COR-L47 (cell line): ENCODE measurements at regions not wholly inside any gene's neighbourhood (a gene's known extent, or its start where the extent isn't known, plus 50 kb on each side); places are given as distances from the start of the nearest gene placed in this dataset.
"Not testable (repeated sequence)": the region's sequence is repeated elsewhere in the genome, so short reads cannot be mapped to it uniquely, and the experiment has no call there.

Experiments
- DNase-seq: peaks from one replicate; lab custom pipeline; 2025; lab: John Stamatoyannopoulos, UW

DNA sequence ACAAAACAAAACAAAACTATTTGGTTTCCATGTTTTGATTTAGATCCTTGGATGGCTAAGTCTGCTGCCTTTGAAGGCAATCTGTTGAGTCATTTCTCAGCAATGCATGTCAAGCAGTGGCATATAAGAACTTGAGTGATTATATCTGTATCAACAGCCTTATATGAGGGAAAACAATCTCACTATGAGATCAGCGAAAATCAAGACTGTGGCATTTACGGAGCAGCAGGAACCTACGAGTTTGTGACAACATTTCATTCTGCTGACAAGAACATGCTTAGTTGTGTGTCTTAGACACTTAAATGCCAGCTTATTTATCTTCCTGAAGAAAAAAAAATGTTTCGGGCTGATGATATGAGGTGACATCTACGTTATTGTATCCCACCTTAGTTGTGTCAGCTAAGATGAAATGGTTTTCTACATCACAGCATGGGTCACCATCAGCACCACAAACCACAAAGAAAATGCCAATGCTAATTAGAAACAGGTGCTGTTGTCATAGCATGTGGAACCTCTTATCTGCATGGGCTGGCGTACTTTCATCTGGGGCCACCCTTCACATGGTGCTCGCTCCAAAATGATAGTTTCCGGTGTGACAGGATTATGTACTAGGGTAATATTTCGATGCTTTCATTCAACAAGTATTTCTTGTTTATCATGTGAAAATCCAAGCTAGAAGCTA, 1085.5 kb downstream of the SORCS1 start:
- DNase-seq = no peak

GRCh38 chr10:106076496-106076895, 1088.0 kb downstream of the SORCS1 start:
- no peak for DNase-seq

- no peak for DNase-seq
Measured at GRCh38 chr10:106053061-106053460, 1111.4 kb downstream of the SORCS1 start.

DNA sequence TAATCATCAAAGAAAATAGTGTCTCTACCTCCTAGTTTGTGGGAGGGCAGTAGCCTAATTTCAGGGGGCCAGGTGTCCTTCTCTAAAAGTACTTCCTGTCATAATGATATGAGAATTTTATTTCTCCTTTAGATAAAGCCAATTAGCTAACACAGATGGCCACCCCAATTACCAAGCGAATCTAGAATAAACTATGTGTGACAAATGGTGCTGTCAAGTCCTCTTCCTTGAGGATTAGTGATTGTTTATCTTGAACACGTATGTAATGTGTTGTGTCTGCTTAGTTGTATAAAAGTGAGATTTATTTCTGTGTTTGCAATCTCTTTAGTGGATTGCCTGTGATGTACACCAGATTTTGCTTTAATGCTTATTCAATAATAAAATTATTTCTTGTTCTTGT, 1120.0 kb downstream of the SORCS1 start:
- DNase-seq = no peak

DNA sequence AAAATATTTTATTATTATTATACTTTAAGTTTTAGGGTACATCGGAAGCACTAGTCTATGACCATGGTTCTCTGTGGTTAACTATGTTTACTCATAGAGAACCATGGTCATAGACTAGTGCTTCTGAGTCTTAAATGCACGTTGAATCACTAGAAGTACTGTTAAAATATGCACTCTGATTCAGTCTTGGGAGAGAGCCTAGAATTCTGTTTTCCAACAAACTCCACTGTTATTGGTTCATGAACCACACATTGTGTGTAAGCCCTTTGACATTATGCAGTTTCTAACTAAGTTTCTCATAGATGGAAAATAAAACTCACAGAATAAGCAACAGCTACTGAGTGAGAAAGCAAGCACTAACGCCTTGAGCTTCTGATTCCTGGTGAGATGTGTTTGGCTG, 1120.6 kb downstream of the SORCS1 start:
- no peak for DNase-seq

DNA sequence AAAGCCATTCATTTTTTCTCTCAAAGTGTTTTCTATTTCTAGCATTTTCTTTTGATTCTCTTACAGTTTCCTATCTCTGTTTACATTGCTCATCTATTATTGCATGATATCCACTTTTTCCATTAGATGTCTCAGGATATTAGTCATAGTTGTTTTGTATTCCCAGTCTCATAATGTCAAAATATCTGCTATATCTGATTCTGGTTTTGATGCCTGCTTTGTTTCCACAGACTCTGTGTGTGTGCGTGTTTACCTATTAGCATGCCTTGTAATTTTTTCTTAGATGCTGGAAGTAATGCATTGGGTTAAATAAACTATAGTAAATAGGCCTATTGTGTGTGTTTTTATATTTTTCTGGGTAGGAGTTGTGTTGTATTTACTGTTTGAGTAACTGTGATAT, 1126.3 kb downstream of the SORCS1 start:
- no peak for DNase-seq

DNA sequence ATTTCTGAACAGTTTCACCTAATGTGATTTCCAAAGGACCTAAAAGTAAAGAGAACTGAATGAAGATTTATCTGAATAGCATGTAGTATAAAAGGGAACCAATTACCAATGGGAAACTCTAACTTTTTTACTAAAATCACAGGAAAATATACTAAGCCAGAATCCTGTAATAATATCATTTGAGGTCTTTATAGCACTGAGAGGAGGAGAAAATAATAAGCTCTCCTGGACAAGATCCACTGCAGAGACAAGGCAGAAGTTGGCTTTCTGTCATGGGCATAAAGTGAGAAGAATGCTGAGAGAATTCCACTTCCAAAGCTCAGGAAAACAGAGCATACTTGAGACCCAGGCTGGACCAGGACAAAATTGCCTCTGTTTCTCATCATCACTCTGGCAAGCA, 1131.4 kb downstream of the SORCS1 start:
- DNase-seq = no peak

GRCh38 chr10:106032450-106033002, 1132.0 kb downstream of the SORCS1 start:
- no peak for DNase-seq

- no peak for DNase-seq
Measured at GRCh38 chr10:106027240-106027639, 1137.3 kb downstream of the SORCS1 start.

- no peak for DNase-seq
Measured at GRCh38 chr10:106025208-106025811, 1139.2 kb downstream of the SORCS1 start.

- no peak for DNase-seq
Measured at GRCh38 chr10:106023329-106023728, 1141.2 kb downstream of the SORCS1 start.

DNA sequence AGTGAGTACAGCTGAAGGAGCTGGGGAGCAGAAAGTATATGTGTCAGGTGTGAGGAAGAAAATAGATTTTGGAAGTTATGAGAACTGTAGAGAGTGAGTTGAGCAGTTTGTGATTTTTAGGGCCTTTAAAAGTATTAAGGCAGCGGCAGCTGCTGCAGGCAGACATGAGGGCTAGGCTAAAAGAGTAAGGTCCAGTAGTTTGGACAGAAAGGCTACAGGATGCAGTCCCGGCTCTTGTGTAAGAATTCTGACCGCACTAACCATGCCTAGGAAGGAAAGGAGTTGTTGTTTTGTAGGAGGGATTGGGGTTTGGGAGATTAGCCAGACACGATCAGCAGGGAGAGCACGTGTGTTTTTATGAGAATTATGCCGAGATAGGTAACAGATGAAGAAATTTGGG, 1144.9 kb downstream of the SORCS1 start:
- DNase-seq = not testable (repeated sequence)

- DNase-seq = not testable (repeated sequence)
Measured at GRCh38 chr10:106015369-106016199, 1148.9 kb downstream of the SORCS1 start.

DNA sequence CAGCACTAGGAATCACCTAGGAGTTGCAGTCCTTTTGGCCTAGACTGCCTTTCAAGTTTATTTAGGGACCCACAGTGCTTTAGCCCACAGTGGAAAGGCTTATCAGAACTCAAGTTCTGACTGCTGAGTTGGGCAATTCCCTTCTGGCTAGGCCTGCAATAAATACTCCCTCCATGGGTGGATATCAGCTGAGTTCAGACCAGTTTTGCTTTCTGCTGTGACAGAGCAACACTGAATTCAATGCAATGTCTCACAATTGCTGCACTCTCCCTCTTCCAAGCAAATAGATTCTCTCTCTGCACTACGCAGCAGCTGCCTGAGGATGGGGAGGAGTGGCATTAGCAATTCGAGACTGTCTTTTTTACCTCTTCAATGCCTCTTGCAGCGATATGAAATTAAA, 1153.3 kb downstream of the SORCS1 start:
- DNase-seq = no peak

DNA sequence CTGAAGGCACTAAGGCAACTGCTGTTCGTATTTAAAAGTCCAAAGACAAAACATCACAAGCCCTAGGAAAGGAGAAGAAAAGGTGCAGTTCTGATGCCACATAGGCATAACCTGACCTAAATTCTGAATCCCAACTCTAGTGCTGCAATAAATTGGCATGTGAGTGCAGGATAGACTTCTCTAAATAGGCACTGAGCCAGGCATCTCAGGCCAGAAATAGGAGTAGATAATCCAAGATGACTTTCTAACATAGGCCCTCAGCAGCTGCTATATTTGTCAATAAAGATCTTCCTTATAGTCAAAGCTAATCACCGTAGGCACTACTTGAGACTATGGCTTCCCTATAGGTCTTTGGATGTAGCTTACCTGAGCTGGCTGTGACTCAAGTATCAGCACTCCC, 1163.8 kb downstream of the SORCS1 start:
- no peak for DNase-seq

DNA sequence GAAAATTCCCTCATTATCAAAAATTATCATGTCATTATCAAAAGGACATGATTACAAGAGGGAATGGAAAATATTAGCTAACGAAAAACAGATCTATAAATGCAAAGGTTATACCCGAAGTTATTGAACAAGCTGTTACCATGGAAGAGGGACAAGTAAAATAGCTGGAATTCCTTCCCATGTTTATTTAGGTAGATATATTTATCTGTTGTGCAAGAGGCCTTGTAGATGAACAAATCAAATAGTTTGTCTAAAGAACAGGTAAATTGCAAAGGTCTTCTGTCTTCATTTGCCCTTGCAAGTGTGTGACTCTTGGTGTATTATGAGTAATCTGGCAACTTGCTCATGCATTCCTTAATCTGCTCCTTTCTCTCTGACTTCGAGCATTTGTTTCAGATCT, 1170.9 kb downstream of the SORCS1 start:
- DNase-seq = no peak

- no peak for DNase-seq
Measured at GRCh38 chr10:105992928-105993327, 1171.6 kb downstream of the SORCS1 start.

DNA sequence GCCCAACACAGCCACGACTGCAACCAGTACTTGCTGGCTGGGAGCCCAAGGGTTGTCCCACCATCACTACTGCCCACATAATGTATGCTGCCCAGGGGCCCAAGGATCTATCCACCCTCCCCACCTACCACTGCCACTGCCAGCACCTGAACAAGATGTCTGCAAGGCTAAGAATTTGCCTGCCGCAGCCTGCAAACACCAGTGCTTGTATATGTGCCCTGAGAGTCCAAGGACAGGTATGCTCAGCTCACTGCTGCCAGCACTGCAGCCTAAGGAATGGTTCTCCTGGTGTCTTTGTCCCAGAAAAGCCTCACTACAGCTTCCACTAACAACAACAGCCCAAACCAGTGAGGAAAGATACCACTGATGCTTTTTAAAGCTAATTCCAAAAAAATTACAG, 1174.0 kb downstream of the SORCS1 start:
- no peak for DNase-seq

DNA sequence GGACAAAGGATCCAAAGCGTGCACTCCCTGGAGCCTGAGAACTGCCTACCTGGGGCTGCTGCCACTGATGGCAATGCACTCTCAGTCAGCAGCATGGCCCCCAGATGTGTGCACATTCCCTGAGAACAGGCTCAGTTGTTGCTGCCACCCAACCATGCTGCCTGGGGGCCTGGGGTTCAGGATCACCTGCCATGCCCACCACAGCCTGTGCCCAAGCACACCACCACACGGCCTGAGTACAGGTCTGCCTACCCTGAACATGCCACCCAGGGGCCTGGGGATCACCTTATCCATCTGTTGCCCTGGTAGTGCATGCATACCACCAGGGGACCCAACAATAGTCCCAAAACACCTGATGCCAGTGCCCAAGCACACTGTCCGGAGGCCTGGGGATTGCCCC, 1174.5 kb downstream of the SORCS1 start:
- no peak for DNase-seq

DNA sequence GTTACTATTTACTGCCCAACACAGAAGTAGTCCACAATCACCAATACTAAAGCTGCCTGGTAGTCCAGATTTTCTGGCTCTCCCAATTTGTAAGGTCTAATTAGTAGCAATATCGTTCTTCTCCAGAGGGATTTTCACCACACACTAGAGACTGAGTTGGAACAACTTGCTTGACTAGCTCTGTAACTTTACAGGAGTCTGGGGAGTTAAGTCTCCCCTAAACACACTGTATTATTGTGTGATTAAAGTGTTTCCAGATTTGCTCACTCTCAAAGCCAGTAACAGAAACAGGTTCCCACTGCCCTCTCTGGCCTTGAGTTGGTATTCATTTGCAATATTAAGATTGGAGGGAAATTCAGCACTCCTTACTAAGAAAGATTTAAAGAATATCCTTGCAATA, 1175.7 kb downstream of the SORCS1 start:
- DNase-seq = no peak

- no peak for DNase-seq
Measured at GRCh38 chr10:105986912-105987635, 1177.4 kb downstream of the SORCS1 start.

GRCh38 chr10:105986486-105986885, 1178.0 kb downstream of the SORCS1 start:
- DNase-seq = no peak
